HepG2 (cell line): ENCODE measurements at regions not wholly inside any gene's neighbourhood (a gene's known extent, or its start where the extent isn't known, plus 50 kb on each side); places are given as distances from the start of the nearest gene placed in this dataset.

Experiments used
- ATAC-seq: fragments of 200-7000 bp; cut with Tn5 transposase; 3 replicates; pipeline ENCODE4 v1.9.1; 2020; ENCODE audit warnings: mild to moderate bottlenecking, moderate library complexity
- BruUV-seq: library from RNA; stranded (reverse); fragments of 400-500 nt; replicated peaks from 2 replicates; lab custom pipeline; 2021; lab: Mats Ljungman, UMichigan
- CTCF ChIA-PET: fragments of 300-600 bp; formaldehyde crosslinking; extraction: SDS; loops from one replicate; lab custom pipeline; 2021; ENCODE audit warnings: low total read pairs, inconsistent platforms, low intra/inter-chr PET ratio; lab: Yijun Ruan, JAX
- POLR2A ChIA-PET: fragments of 350-600 bp; sonication (Branson Sonifier 250); formaldehyde crosslinking; loops from one replicate; lab custom pipeline; 2020; ENCODE audit warnings: antibody characterized with exemption, inconsistent platforms; lab: Yijun Ruan, JAX
- DNase-seq: peaks from one replicate; pipeline ENCODE4 v3.0.0-alpha.2; 2015; ENCODE audit warnings: low spot score
- FAIRE-seq: peaks from 3 replicates; lab custom pipeline; 2011; peaks lifted over from hg19 to GRCh38; lab: Jason Lieb, UNC
- H2AFZ ChIP-seq: one replicate; pipeline ENCODE4 v1.6.1; 2011; ENCODE audit warnings: low read length, inconsistent platforms
- H3K27ac ChIP-seq: fragments of 300-600 bp; 3 replicates; pipeline ENCODE4 v1.8.0; 2011; ENCODE audit warnings: mixed run types, mild to moderate bottlenecking, mixed read lengths, low read length, inconsistent platforms; ENCODE audit not compliant: insufficient read depth; ENCODE audit errors: extremely low read length
- H3K27me3 ChIP-seq, 2 experiments: fragments of 200-600 bp in 1 of 2; 2 replicates in 1 of 2; 3 replicates in 1 of 2; pipeline versions ENCODE4 v1.6.0 to v1.8.0; 2011; ENCODE audit warnings: low read length in 2 of 2, mild to moderate bottlenecking in 2 of 2, moderate library complexity in 2 of 2, inconsistent platforms in 1 of 2; ENCODE audit not compliant: insufficient read depth in 2 of 2, control insufficient read depth in 1 of 2
- H3K36me3 ChIP-seq, 2 experiments: fragments of 200-600 bp in 1 of 2; replicated peaks in 1 of 2; 2 replicates in 1 of 2; 3 replicates in 1 of 2; pipeline versions ENCODE4 v1.5.1 to v1.8.0; 2011; ENCODE audit warnings: low read length in 2 of 2, inconsistent platforms in 1 of 2; ENCODE audit not compliant: insufficient read depth in 2 of 2, control insufficient read depth in 1 of 2
- H3K4me1 ChIP-seq: 2 replicates; pipeline ENCODE4 v1.5.1; 2012; ENCODE audit warnings: low read length, inconsistent platforms; ENCODE audit not compliant: insufficient read depth
- H3K4me2 ChIP-seq: 2 replicates; pipeline ENCODE4 v1.6.0; 2011; ENCODE audit warnings: low read depth, low read length, inconsistent platforms
- H3K4me3 ChIP-seq, 3 experiments: fragments of 200-600 bp in 1 of 3; sonication (generic), shearing (Covaris generic) in 1 of 3; replicated peaks in 1 of 3; 2 replicates each; pipeline ENCODE4 v1.5.1; 2011 to 2016; ENCODE audit warnings: low read length in 3 of 3, inconsistent platforms in 2 of 3, low read depth in 2 of 3, mild to moderate bottlenecking in 2 of 3, control low read depth in 1 of 3, mixed read lengths in 1 of 3; ENCODE audit not compliant: insufficient read depth in 1 of 3
- H3K79me2 ChIP-seq: one replicate; pipeline ENCODE4 v1.6.1; 2011; ENCODE audit warnings: low read length, inconsistent platforms; ENCODE audit not compliant: insufficient read depth
- H3K9ac ChIP-seq: 2 replicates; pipeline ENCODE4 v1.6.0; 2011; ENCODE audit warnings: mild to moderate bottlenecking, low read depth, low read length, inconsistent platforms; ENCODE audit not compliant: insufficient read depth
- H3K9me3 ChIP-seq: 2 replicates; pipeline ENCODE4 v1.5.1; 2012; ENCODE audit warnings: mild to moderate bottlenecking, low read length
- H4K20me1 ChIP-seq: 2 replicates; pipeline ENCODE4 v1.6.0; 2011; ENCODE audit warnings: inconsistent platforms, mild to moderate bottlenecking, low read length, moderate library complexity; ENCODE audit not compliant: insufficient read depth
- IKZF1 ChIP-seq: fragments of 450-650 bp; IDR thresholded peaks from 2 replicates; pipeline ENCODE4 v1.7.1; 2016
- IKZF4 ChIP-seq: sonication (generic); formaldehyde crosslinking; IDR thresholded peaks from 2 replicates; pipeline ENCODE4 v1.5.1; 2020; ENCODE audit warnings: borderline replicate concordance, mild to moderate bottlenecking, low read depth, missing genetic modification reagents; ENCODE audit errors: not compliant biosample characterization
- NFKBIZ ChIP-seq: IDR thresholded peaks from 2 replicates; pipeline ENCODE4 v1.6.1; 2018; ENCODE audit warnings: missing genetic modification reagents, missing compliant biosample characterization
- TEAD3 ChIP-seq: optimal IDR thresholded peaks from 2 replicates; pipeline ENCODE3; 2016; ENCODE audit warnings: borderline replicate concordance
- ZNF256 ChIP-seq: sonication (generic); formaldehyde crosslinking; conservative IDR thresholded peaks from 2 replicates; pipeline ENCODE4 v1.4.0; 2020; ENCODE audit warnings: missing genetic modification reagents
- ZNF501 ChIP-seq: sonication (generic); formaldehyde crosslinking; IDR thresholded peaks from 2 replicates; pipeline ENCODE4 v1.5.1; 2020; ENCODE audit warnings: mild to moderate bottlenecking, moderate library complexity, missing genetic modification reagents
- ZNF724P ChIP-seq: sonication (generic); formaldehyde crosslinking; IDR thresholded peaks from 2 replicates; pipeline ENCODE4 v1.8.0; 2022; ENCODE audit warnings: missing genetic modification reagents, borderline replicate concordance
- WGBS: methylation state at CpG from one replicate; pipeline ENCODE4 v1.1.6; 2017; ENCODE audit warnings: low lambda C conversion rate; 5-methylcytosine and 5-hydroxymethylcytosine counted together
- in situ Hi-C: cut with HindIII; loops from 2 replicates; pipeline ENCODE4 v1.10.0; 2017; ENCODE audit warnings: low pct_unique_long_range_greater_than_20kb; ENCODE audit not compliant: extremely low pct_ligation_motif_present
- intact Hi-C: fragments of 100-400 bp; cut with micrococcal nuclease; formaldehyde crosslinking; loops from one replicate; pipeline ENCODE4 v1.10.0; 2022; ENCODE audit not compliant: unreplicated experiment

DNA sequence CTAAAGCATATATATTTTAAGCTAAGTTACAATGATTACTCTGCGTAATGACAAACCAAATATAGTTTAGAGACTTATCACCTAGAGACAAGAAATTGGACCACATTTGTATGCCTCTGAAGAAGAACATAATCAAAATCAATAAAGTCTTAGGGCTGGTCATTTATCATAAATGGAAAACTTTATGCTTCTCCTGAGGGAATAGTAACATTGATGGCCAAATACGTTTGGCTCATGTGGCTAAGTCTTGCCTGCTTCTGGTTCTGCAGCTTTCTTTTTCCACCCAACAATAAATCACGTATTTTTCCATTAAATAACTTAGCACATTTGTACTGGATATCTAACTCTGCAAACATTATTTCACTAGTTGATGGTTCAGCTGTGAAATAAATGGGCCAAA is 458.4 kb downstream of the SLITRK1 start:
- Histone ChIP-seq H3K4me3 (no peak overlapping the region), H3K9ac (no peak overlapping the region), H3K27me3 (no peaks in the 10 kb centered on the region), H3K9me3 (peaks cover 6% of the 10 kb centered on the region; the same call in 1 of the 2 replicates), H4K20me1 (no peaks in the 10 kb centered on the region), H2AFZ (no peak overlapping the region), H3K27ac (no peak overlapping the region), H3K36me3 (no peaks in the 10 kb centered on the region), H3K4me2 (no peak overlapping the region), H3K4me1 (no peaks in the 10 kb centered on the region), H3K79me2 (no peaks in the 10 kb centered on the region)
- intact Hi-C loops, result no loop called here
- no peak for ATAC-seq
- in situ Hi-C loops, result no loop called here
- under 1% methylated on average over 3 of the region's 3 CpGs for WGBS
- no peak for DNase-seq
- ChIA-PET POLR2A (no interaction called here), CTCF (no interaction called here)
- no peak for FAIRE-seq
- TF ChIP-seq NFKBIZ (CRISPR knock-in tag) (no peak), ZNF501 (CRISPR knock-in tag) (no peak), ZNF724P (CRISPR knock-in tag) (no peak), IKZF4 (CRISPR knock-in tag) (no peak)
- no TSS peak for BruUV-seq

DNA sequence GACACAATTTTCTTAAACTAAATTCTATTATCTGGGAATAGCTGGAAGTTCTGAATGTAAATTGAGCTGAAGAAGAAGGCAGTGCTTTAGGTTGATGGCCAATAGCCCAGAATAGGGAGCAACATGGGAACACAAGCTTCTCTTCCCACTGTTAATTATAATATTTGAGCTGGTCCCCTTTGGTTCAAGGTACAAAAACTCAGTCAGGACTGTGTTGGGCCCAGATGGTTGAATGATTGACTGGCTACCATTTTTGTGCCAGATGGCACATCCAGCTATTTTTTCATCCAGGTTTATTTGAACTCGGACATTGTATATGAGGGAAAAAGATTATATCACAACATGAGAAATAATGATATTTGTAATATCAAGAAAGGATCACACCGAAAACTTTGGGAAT is 458.9 kb downstream of the SLITRK1 start:
- FAIRE-seq, result no peak
- no peak overlapping the region for H3K4me3 ChIP-seq

More for the DNA sequence above, 458.9 kb downstream of the SLITRK1 start:
- H3K4me2 ChIP-seq, result no peak overlapping the region
- H3K4me1 ChIP-seq, result no peaks in the 10 kb centered on the region
- no peaks in the 10 kb centered on the region for H3K79me2 ChIP-seq
- H3K27ac ChIP-seq, result no peak overlapping the region
- no peak overlapping the region for H2AFZ ChIP-seq
- no peak overlapping the region for H3K9ac ChIP-seq
- intact Hi-C loops (no loop called here), in situ Hi-C loops (no loop called here)
- DNase-seq, result no peak
- no peaks in the 10 kb centered on the region for H3K27me3 ChIP-seq
- H4K20me1 ChIP-seq, result no peaks in the 10 kb centered on the region
- no peak for TF ChIP-seq TEAD3 (CRISPR knock-in tag)
- TF ChIP-seq IKZF1, result no peak
- no peak for TF ChIP-seq ZNF256 (CRISPR knock-in tag)
- peaks cover 6% of the 10 kb centered on the region; the same call in 1 of the 2 replicates for H3K9me3 ChIP-seq
- no TSS peak for BruUV-seq
- no peak for ATAC-seq
- H3K36me3 ChIP-seq, result no peaks in the 10 kb centered on the region
- WGBS, result under 1% methylated on average over 2 of the region's 2 CpGs
- CTCF ChIA-PET, result no interaction called here
- POLR2A ChIA-PET, result no interaction called here
